ENCODE measurements at regions not wholly inside any gene's neighbourhood (a gene's known extent, or its start where the extent isn't known, plus 50 kb on each side); places are given as distances from the start of the nearest gene placed in this dataset.

DNA sequence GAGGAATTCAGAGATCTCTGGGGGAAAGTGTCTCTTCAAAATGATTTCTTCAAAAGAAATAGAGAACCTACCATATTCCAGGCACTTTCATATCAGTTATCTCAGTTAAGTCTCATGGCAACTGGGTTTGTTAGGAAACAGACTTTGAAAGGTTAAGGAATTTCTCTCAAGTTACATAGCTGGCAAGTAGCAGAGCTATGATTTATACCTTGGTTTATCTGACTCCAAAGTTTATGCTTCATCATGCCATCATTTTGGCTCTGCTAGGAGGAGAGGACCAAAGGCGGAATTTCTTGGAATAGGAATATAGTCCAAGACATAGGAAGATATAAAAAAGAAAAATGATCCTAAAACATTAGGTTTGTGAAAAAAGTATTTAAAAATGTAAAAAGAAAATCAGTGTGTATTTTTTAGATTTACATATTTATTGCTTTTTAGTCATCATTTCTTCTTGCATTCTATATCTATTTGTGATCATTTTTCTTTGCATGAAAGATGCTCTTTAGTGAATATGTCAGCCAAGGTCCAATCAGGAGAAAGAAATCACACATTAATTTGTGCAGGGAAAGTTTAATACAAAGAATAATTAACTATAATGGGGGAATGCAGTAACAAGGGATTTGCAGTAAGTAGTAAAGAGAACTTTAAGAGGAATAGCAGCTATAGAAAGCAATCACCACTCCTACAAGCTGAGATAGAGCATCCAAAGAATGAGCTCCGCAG, 199.1 kb upstream of the ZBED5 start:
- no peak for DNase-seq
- Histone ChIP-seq H3K27me3 (no peaks in the 10 kb centered on the region), H3K36me3 (no peaks in the 10 kb centered on the region), H3K4me3 (no peak overlapping the region), H3K9me3 (peaks cover 0 to 43% (median 14%) of the 10 kb centered on the region in 12 donors), H3K27ac (no peak overlapping the region), H3K4me1 (no peaks in the 10 kb centered on the region)
- TF ChIP-seq POLR2A (IDR thresholded peaks at IDR 0.05), result no peak
- TF ChIP-seq, protein P1, sequence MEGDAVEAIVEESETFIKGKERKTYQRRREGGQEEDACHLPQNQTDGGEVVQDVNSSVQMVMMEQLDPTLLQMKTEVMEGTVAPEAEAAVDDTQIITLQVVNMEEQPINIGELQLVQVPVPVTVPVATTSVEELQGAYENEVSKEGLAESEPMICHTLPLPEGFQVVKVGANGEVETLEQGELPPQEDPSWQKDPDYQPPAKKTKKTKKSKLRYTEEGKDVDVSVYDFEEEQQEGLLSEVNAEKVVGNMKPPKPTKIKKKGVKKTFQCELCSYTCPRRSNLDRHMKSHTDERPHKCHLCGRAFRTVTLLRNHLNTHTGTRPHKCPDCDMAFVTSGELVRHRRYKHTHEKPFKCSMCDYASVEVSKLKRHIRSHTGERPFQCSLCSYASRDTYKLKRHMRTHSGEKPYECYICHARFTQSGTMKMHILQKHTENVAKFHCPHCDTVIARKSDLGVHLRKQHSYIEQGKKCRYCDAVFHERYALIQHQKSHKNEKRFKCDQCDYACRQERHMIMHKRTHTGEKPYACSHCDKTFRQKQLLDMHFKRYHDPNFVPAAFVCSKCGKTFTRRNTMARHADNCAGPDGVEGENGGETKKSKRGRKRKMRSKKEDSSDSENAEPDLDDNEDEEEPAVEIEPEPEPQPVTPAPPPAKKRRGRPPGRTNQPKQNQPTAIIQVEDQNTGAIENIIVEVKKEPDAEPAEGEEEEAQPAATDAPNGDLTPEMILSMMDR (IDR thresholded peaks at IDR 0.05), result no peak
- 91 to 95% (median 92%) methylated on average over 2 of the region's 2 CpGs for WGBS, 4 donors
- no peak for ATAC-seq
- intact Hi-C loops (cut with DNase I), result no loop called here

- TF ChIP-seq, protein P1 (IDR thresholded peaks at IDR 0.05), result no peak
- no peak for TF ChIP-seq POLR2A (IDR thresholded peaks at IDR 0.05)
- Histone ChIP-seq H3K4me3 (no peak overlapping the region), H3K36me3 (no peaks in the 10 kb centered on the region), H3K27me3 (no peaks in the 10 kb centered on the region), H3K4me1 (no peaks in the 10 kb centered on the region), H3K9me3 (peaks cover 0 to 43% (median 14%) of the 10 kb centered on the region in 12 donors), H3K27ac (peak overlapping the region in 1 of 12 donors; percentile 36)
- ATAC-seq (no peak), DNase-seq (no peak)
- intact Hi-C loops (cut with DNase I), result no loop called here
- 58 to 86% (median 71%) methylated on average over 1 of the region's 1 CpG for WGBS, 4 donors
Observed at GRCh38 chr11:11056316-11056715, 198.5 kb upstream of the ZBED5 start.

DNA sequence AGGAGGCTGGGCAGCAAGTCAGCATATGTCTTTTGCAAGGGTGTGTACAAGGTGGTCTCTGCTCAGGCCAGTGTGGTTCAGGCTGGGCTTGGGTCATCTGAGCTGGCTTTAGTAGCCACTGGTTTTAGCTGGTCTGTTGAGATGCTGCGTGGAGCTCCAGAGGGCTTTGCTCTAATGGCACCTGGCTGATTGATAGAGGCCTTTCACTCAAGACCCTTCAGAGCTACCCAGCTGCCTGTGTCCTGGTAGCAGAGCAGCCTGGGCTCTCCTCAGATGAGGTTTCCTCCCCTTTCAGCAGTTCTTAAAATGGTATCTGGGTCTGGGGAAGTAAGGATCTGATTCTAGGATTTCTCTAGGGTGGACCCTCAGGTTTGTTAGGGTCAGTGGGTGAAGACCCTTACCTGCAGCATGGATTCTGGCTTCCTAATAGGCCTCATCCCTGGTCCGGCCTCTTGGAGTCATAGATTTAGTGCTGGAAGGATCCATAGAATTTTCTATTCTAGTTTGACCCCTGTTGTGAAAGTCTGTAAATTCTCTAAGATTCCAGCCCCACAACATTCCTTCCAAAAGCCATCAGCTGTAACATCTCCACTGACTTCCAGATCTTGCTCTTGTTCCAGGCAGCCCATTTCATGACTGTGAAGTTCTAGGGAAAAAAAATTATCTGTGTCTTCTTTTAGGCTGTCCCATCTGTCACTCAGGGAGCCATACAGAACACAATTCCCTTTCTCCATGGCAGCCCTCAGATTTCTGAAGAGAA, 190.2 kb upstream of the ZBED5 start:
- H3K27ac ChIP-seq, result no peak overlapping the region
- H3K4me1 ChIP-seq, result no peaks in the 10 kb centered on the region
- no peaks in the 10 kb centered on the region for H3K27me3 ChIP-seq
- H3K4me3 ChIP-seq, result no peak overlapping the region
- no peaks in the 10 kb centered on the region for H3K36me3 ChIP-seq
- peaks cover 0 to 7% (median 0%) of the 10 kb centered on the region in 12 donors for H3K9me3 ChIP-seq
- ATAC-seq, result no peak
- 66 to 100% (median 82%) methylated on average over 2 of the region's 2 CpGs for WGBS, 4 donors
- DNase-seq, result no peak
- TF ChIP-seq, protein P1 (IDR thresholded peaks at IDR 0.05), result no peak
- no peak for TF ChIP-seq POLR2A (IDR thresholded peaks at IDR 0.05)
- intact Hi-C loops (cut with DNase I), result loop anchor here in 1 of 10 donors (10.0 kb wide), 1 partner anchor 217 kb away; no protein-coding TSS in a partner anchor

GRCh38 chr11:11046781-11047180, 188.9 kb upstream of the ZBED5 start:
- Histone ChIP-seq H3K9me3 (peaks cover 0 to 6% (median 0%) of the 10 kb centered on the region in 12 donors), H3K4me1 (no peaks in the 10 kb centered on the region), H3K4me3 (no peak overlapping the region), H3K27me3 (no peaks in the 10 kb centered on the region), H3K27ac (no peak overlapping the region), H3K36me3 (no peaks in the 10 kb centered on the region)
- TF ChIP-seq, protein P1 (IDR thresholded peaks at IDR 0.05), result no peak
- no peak for TF ChIP-seq POLR2A (IDR thresholded peaks at IDR 0.05)
- no peak for ATAC-seq
- 93 to 97% (median 95%) methylated on average over 4 of the region's 4 CpGs for whole genome bisulfite sequencing, 4 donors
- DNase-seq, result no peak
- intact Hi-C loops (cut with DNase I), result loop anchor here in 1 of 10 donors (10.0 kb wide), 1 partner anchor 218 kb away; no protein-coding TSS in a partner anchor
